CD8-positive, alpha-beta memory T cell (primary cell): ENCODE measurements at regions not wholly inside any gene's neighbourhood (a gene's known extent, or its start where the extent isn't known, plus 50 kb on each side); places are given as distances from the start of the nearest gene placed in this dataset.

Source experiments
- CTCF ChIA-PET: fragments of 350-600 bp; sonication (Branson Sonifier 250); formaldehyde crosslinking; loops from one replicate; lab custom pipeline; 2021; ENCODE audit warnings: antibody characterized with exemption; lab: Charles Lee
- POLR2A ChIA-PET: fragments of 350-600 bp; sonication (Branson Sonifier 250); formaldehyde crosslinking; loops from one replicate; lab custom pipeline; 2021; ENCODE audit warnings: antibody characterized with exemption; lab: Charles Lee
- DNase-seq, 5 donors: peaks; one replicate each; pipeline versions ENCODE4 v3.0.0 to v3.0.0-alpha.2; 2020 to 2022; ENCODE audit warnings: mixed read lengths in 1 of 5
- H3K27ac ChIP-seq: one replicate; pipeline ENCODE4 v1.7.0; 2013; ENCODE audit warnings: low read depth, mild to moderate bottlenecking, low read length, moderate library complexity
- H3K27me3 ChIP-seq: 2 replicates; pipeline ENCODE4 v1.7.0; 2013; ENCODE audit warnings: low read length, mild to moderate bottlenecking; ENCODE audit not compliant: insufficient read depth, poor library complexity, severe bottlenecking
- H3K36me3 ChIP-seq: 2 replicates; pipeline ENCODE4 v1.7.0; 2013; ENCODE audit warnings: mild to moderate bottlenecking, low read length, moderate library complexity; ENCODE audit not compliant: insufficient read depth
- H3K4me1 ChIP-seq: 2 replicates; pipeline ENCODE4 v1.7.0; 2013; ENCODE audit warnings: mild to moderate bottlenecking, low read length, moderate library complexity; ENCODE audit not compliant: insufficient read depth
- H3K4me3 ChIP-seq: 2 replicates; pipeline ENCODE4 v1.7.0; 2013; ENCODE audit warnings: mild to moderate bottlenecking, low read length
- H3K9me3 ChIP-seq: 2 replicates; pipeline ENCODE4 v1.7.0; 2013; ENCODE audit warnings: mild to moderate bottlenecking, low read length
- H3K27ac Mint-ChIP-seq, 8 donors: one replicate each; pipeline ENCODE4 v1.8.0; 2020 to 2021; ENCODE audit warnings: mixed read lengths in 8 of 8, mild to moderate bottlenecking in 6 of 8, inconsistent platforms in 3 of 8, moderate library complexity in 3 of 8
- H3K27me3 Mint-ChIP-seq, 2 donors: one replicate each; pipeline ENCODE4 v1.8.0; 2020 to 2021; ENCODE audit warnings: mixed read lengths in 2 of 2, mild to moderate bottlenecking in 1 of 2, moderate library complexity in 1 of 2
- H3K36me3 Mint-ChIP-seq, 3 donors: one replicate each; pipeline ENCODE4 v1.8.0; 2020 to 2021; ENCODE audit warnings: mixed read lengths in 3 of 3, inconsistent platforms in 1 of 3, mild to moderate bottlenecking in 1 of 3
- H3K4me1 Mint-ChIP-seq, 3 donors: one replicate each; pipeline ENCODE4 v1.8.0; 2020 to 2021; ENCODE audit warnings: mixed read lengths in 3 of 3, inconsistent platforms in 1 of 3, mild to moderate bottlenecking in 1 of 3
- H3K4me3 Mint-ChIP-seq, 7 donors: one replicate each; pipeline ENCODE4 v1.8.0; 2020 to 2021; ENCODE audit warnings: mixed read lengths in 7 of 7, mild to moderate bottlenecking in 6 of 7, moderate library complexity in 4 of 7, inconsistent platforms in 2 of 7
- H3K9me3 Mint-ChIP-seq, 5 donors: one replicate each; pipeline ENCODE4 v1.8.0; 2020 to 2022; ENCODE audit warnings: mixed read lengths in 5 of 5, mild to moderate bottlenecking in 3 of 5, moderate library complexity in 2 of 5, inconsistent platforms in 1 of 5

DNA sequence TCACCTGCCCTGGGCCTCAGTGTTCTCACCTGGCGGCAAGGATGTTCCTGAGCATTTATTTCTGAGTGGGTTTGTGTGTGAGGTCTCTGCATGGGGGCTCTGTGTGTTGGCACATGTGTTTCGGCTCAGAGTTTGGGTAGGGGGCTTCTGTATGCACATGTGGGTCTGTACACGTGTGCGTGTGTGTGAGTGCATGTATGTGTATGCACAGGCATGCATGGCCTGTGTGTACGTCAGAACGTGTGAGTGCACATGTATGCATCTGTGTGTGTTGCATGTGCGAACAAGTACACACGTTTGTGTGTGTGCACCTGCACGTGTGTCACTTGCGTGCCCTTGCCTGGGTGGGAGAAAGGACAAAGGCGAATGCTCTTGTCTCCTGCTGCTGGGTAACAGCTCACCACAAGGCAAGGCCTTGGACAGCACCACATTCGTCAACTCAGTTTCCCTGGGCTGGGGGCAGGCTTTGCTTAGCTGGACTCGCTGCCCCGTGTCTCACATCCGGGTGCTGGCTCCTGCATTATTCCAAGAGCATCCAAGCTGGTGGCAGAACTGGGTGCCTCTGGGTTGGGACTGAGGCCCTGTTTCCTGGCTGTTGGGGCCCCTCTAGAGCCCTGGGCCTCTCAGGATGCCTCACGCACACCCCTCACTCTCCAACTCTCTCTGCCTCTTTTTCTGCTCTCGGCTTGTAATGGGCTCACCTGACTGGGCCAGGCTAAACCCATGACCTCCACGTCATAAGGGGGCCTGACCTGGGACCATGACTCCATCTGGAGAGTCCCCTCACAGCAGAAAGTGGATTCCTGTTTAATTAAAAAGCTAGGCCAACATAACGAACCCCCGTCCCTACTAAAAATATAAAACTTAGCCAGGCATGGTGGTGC is 153.6 kb upstream of the C14orf180 start:
- Mint-ChIP-seq H3K9me3 (no peaks in the 10 kb centered on the region), H3K36me3 (no peaks in the 10 kb centered on the region), H3K4me1 (no peaks in the 10 kb centered on the region), H3K4me3 (no peak overlapping the region), H3K27ac (peak overlapping the region in 1 of 8 donors; percentile 10), H3K27me3 (peaks cover 1 to 7% of the 10 kb centered on the region in 2 donors)
- DNase-seq, result no peak
- Histone ChIP-seq H3K36me3 (no peaks in the 10 kb centered on the region), H3K4me3 (no peak overlapping the region), H3K9me3 (no peaks in the 10 kb centered on the region), H3K27ac (no peak overlapping the region), H3K27me3 (no peaks in the 10 kb centered on the region), H3K4me1 (no peaks in the 10 kb centered on the region)
- POLR2A ChIA-PET, result no interaction called here
- CTCF ChIA-PET, result no interaction called here

DNA sequence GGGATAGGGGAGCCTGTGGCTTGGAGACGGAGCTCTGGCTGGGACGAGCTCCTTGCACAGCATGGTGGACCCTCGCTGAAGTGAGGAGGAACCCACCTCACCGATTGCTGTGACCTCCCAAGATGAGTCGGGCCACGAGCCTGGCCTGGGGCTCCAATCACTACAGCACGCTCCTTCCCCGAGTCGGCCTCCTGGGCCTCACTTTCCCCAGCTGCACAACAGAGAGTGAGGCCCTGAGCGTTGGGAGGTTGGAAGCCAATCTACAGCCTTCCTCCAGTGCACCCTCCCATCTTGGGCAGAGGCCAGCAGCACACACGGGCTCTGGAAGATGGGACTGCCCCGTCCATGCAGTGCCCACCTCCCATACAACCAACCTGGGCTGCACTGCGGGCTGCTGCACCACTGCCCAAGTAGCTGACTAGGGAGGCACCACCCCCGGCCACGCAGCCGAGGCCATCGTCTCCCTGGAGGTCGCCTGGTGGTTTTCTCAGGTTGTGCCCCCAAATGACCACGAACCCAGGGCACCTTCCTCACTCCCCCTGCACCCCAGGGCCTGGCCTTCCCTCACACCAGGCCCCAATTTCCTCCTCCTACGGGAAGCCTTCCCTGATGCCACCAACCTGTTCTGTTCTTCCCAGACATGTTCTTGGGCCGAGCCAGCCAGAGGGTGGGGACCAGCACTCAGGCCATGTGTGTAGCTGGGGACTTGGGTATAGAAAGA is 152.3 kb upstream of the C14orf180 start:
- ChIA-PET POLR2A (no interaction called here), CTCF (no interaction called here)
- Mint-ChIP-seq H3K27me3 (peaks cover 3 to 7% of the 10 kb centered on the region in 2 donors), H3K27ac (no peak overlapping the region), H3K4me1 (no peaks in the 10 kb centered on the region), H3K4me3 (no peak overlapping the region), H3K36me3 (no peaks in the 10 kb centered on the region), H3K9me3 (no peaks in the 10 kb centered on the region)
- no peaks in the 10 kb centered on the region for H3K9me3 ChIP-seq
- H3K4me1 ChIP-seq, result no peaks in the 10 kb centered on the region
- no peak overlapping the region for H3K27ac ChIP-seq
- no peak for DNase-seq
- H3K36me3 ChIP-seq, result no peaks in the 10 kb centered on the region
- H3K27me3 ChIP-seq, result no peaks in the 10 kb centered on the region
- no peak overlapping the region for H3K4me3 ChIP-seq

DNA sequence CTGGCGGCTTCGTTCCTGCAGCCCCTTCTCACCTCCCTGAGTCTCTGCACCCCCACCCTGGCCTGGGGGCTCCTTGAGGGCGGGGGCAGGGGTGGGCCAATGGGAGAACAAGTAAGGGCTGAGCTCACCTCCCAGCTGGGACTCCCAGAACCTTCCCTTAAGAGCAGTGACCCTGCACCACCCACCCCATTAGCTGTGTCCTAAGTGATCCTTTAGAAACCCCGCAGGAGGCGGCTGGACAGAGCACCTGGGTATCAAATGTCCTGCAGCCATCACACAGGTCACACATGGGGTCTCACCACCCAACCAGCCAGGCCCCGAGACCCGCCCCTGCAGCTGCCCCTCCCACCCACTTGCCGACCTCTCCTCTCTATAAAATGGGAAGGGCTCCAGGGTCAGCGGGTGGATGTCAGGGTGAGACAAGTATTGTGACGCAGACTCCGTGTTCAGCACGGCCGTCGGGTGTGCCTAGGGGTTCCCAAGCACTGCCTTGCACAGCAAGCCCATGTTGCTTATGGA is 151.2 kb upstream of the C14orf180 start:
- no peaks in the 10 kb centered on the region for H3K36me3 ChIP-seq
- POLR2A ChIA-PET, result no interaction called here
- no peaks in the 10 kb centered on the region for H3K9me3 Mint-ChIP-seq
- no peak overlapping the region for H3K4me3 Mint-ChIP-seq
- H3K4me1 ChIP-seq, result no peaks in the 10 kb centered on the region
- H3K36me3 Mint-ChIP-seq, result no peaks in the 10 kb centered on the region
- peaks cover 3 to 7% of the 10 kb centered on the region in 2 donors for H3K27me3 Mint-ChIP-seq
- CTCF ChIA-PET, result no interaction called here
- no peak overlapping the region for H3K4me3 ChIP-seq
- H3K4me1 Mint-ChIP-seq, result no peaks in the 10 kb centered on the region
- H3K27me3 ChIP-seq, result no peaks in the 10 kb centered on the region
- H3K27ac Mint-ChIP-seq, result no peak overlapping the region
- no peak overlapping the region for H3K27ac ChIP-seq
- DNase-seq, result no peak
- no peaks in the 10 kb centered on the region for H3K9me3 ChIP-seq

DNA sequence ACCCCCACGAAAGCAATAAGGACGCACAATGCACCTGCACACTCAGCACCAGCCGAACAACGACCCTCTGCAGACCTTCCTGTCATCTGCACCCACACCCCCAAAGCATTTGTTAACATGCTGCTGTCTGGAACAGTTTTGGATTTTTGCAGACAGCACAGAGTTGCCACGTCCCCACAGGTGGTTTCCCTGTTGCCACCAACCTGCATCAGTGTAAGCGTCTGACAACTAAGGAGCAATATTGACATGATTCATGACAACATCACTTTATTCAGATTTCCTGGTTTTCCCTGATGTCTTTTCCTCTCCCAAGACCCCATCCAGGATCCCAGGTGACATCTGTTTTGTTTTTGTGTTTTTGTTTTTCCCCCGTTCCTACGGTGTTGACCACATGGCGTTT is 150.7 kb upstream of the C14orf180 start:
- no peaks in the 10 kb centered on the region for H3K27me3 ChIP-seq
- no peaks in the 10 kb centered on the region for H3K9me3 ChIP-seq
- Mint-ChIP-seq H3K27me3 (peaks cover 3 to 7% of the 10 kb centered on the region in 2 donors), H3K9me3 (no peaks in the 10 kb centered on the region), H3K4me1 (no peaks in the 10 kb centered on the region), H3K36me3 (no peaks in the 10 kb centered on the region), H3K4me3 (no peak overlapping the region), H3K27ac (peak overlapping the region in 1 of 8 donors; percentile 69)
- no peaks in the 10 kb centered on the region for H3K4me1 ChIP-seq
- H3K36me3 ChIP-seq, result no peaks in the 10 kb centered on the region
- ChIA-PET POLR2A (no interaction called here), CTCF (no interaction called here)
- no peak overlapping the region for H3K27ac ChIP-seq
- no peak overlapping the region for H3K4me3 ChIP-seq
- DNase-seq, result no peak

DNA sequence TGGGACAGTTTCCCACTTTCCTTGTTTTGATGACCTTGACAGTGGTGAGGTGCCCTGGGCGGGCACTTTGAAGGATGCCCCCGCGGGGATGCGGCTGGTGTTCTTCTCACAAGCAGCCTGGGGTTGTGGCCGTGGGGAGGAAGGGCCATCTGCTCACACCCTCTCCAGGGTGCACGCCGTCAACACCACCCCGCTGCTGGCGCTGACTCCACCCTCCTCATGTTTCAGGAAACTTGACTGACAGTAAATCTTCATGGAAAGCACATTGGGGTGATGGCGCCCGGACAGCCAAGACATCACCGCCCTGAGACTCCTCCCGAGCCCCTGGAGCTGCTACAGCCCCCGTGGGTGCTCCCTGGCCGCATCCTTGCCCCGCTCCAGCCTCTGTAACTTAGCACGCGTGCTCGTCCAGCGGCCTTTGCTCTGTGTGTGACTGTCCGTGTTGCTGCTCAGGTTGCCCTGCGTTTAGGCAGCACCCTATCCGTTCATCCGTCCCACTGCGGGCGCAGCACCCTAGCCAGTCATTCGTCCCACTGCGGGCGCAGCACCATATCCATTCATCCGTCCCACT is 150.2 kb upstream of the C14orf180 start:
- Histone ChIP-seq H3K27me3 (no peaks in the 10 kb centered on the region), H3K4me3 (no peak overlapping the region), H3K27ac (no peak overlapping the region), H3K4me1 (no peaks in the 10 kb centered on the region), H3K36me3 (no peaks in the 10 kb centered on the region), H3K9me3 (no peaks in the 10 kb centered on the region)
- Mint-ChIP-seq H3K27me3 (peaks cover 2 to 7% of the 10 kb centered on the region in 2 donors), H3K9me3 (no peaks in the 10 kb centered on the region), H3K4me3 (no peak overlapping the region), H3K4me1 (no peaks in the 10 kb centered on the region), H3K27ac (peak overlapping the region in 1 of 8 donors; percentile 11), H3K36me3 (no peaks in the 10 kb centered on the region)
- POLR2A ChIA-PET, result no interaction called here
- DNase-seq, result no peak
- CTCF ChIA-PET, result no interaction called here

DNA sequence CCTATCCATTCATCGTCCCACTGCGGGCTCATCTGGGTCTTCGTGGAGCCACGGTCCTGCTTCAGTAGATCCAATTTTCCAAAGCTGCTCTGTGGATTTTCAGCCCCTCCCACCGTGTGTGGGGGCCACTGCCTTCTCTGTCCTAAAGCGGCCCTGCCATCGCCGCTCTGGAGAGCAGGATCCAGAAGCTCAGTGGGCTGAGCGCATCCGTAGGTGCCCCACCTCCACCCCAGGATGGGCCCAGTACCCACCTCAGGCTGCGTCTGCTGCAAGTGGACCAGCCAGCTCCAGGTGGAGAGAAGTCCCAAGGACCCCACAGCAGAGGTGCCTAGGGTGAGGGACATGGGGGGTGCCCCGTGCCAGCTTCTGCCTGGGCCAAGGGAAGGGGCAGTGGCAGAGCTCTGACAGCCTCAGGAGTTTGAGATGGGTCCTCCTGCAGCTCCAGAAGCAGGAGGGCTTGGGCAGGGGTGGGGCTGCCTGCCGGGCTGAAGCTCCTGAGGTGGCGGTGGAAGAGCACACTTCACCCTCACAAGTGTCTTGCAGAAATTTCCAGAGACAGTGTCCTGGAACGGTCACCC is 148.1 kb upstream of the C14orf180 start:
- Histone ChIP-seq H3K4me3 (no peak overlapping the region), H3K4me1 (no peaks in the 10 kb centered on the region), H3K9me3 (no peaks in the 10 kb centered on the region), H3K27ac (no peak overlapping the region), H3K36me3 (no peaks in the 10 kb centered on the region), H3K27me3 (no peaks in the 10 kb centered on the region)
- ChIA-PET CTCF (no interaction called here), POLR2A (no interaction called here)
- Mint-ChIP-seq H3K9me3 (no peaks in the 10 kb centered on the region), H3K27ac (no peak overlapping the region), H3K36me3 (no peaks in the 10 kb centered on the region), H3K4me3 (no peak overlapping the region), H3K4me1 (no peaks in the 10 kb centered on the region), H3K27me3 (peaks cover 2 to 3% of the 10 kb centered on the region in 2 donors)
- no peak for DNase-seq

DNA sequence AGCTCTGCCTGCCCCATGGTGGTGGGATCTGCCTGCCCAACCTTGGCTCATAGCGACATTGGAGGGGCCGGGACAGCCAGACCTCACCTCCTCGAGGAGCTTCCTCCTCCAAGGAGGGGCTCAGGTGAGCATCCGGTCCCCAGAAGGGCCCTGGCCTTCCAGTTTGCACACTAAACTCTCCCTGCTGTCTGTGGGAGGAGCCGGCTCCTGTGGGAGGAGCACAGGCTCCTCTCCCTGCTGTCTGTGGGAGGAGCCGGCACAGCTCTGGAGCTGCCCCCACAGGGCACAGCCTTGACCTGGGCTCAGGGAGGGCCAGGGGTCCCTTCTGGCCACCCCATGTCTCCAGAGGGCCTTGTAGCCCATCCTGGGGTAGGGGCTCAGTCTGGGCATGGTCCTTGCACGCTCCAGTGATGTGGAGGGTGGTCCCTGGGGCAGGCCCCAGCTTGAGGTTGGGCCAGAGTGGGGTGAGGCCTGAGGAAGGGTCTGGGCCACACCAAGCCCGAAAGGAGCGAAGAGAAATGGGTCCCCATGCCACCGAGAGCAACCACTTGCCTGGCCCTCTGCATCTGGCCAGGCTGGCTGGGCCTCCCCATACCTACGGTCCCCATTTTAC is 147.5 kb upstream of the C14orf180 start:
- ChIA-PET POLR2A (no interaction called here), CTCF (no interaction called here)
- H3K36me3 Mint-ChIP-seq, result no peaks in the 10 kb centered on the region
- no peak for DNase-seq
- Histone ChIP-seq H3K9me3 (no peaks in the 10 kb centered on the region), H3K27me3 (no peaks in the 10 kb centered on the region), H3K27ac (no peak overlapping the region), H3K36me3 (no peaks in the 10 kb centered on the region), H3K4me3 (no peak overlapping the region), H3K4me1 (no peaks in the 10 kb centered on the region)
- peaks cover 2 to 3% of the 10 kb centered on the region in 2 donors for H3K27me3 Mint-ChIP-seq
- no peaks in the 10 kb centered on the region for H3K9me3 Mint-ChIP-seq
- no peaks in the 10 kb centered on the region for H3K4me1 Mint-ChIP-seq
- H3K27ac Mint-ChIP-seq, result no peak overlapping the region
- H3K4me3 Mint-ChIP-seq, result no peak overlapping the region
